Lung (tissue), 11 donors: ENCODE measurements at regions not wholly inside any gene's neighbourhood (a gene's known extent, or its start where the extent isn't known, plus 50 kb on each side); places are given as distances from the start of the nearest gene placed in this dataset.

ENCODE experiments used
- ATAC-seq: fragments of 200-7000 bp; cut with Tn5 transposase; one replicate; pipeline ENCODE4 v1.9.1; 2020; ENCODE audit warnings: moderate number of reproducible peaks; ENCODE audit not compliant: insufficient read depth, low FRiP score
- DNase-seq, 3 donors: peaks; one replicate each; pipeline ENCODE4 v3.0.0-alpha.2; 2013 to 2017
- H3K27ac ChIP-seq, 2 donors: one replicate each; pipeline ENCODE4 v1.5.1; 2013; ENCODE audit warnings: mild to moderate bottlenecking in 2 of 2, moderate library complexity in 2 of 2, control low read depth in 1 of 2, inconsistent platforms in 1 of 2, low read depth in 1 of 2, low read length in 1 of 2
- H3K27me3 ChIP-seq, 3 donors: one replicate each; pipeline ENCODE4 v1.5.1; 2013; ENCODE audit warnings: low read length in 2 of 3; ENCODE audit not compliant: control insufficient read depth in 3 of 3, insufficient read depth in 3 of 3
- H3K36me3 ChIP-seq, 4 donors: one replicate each; pipeline ENCODE4 v1.5.1; 2013; ENCODE audit warnings: low read length in 4 of 4, mild to moderate bottlenecking in 1 of 4, moderate library complexity in 1 of 4; ENCODE audit not compliant: control insufficient read depth in 4 of 4, insufficient read depth in 4 of 4
- H3K4me1 ChIP-seq, 5 donors: one replicate each; pipeline ENCODE4 v1.5.1; 2013; ENCODE audit warnings: low read length in 5 of 5, mild to moderate bottlenecking in 2 of 5, moderate library complexity in 1 of 5; ENCODE audit not compliant: control insufficient read depth in 5 of 5, insufficient read depth in 5 of 5
- H3K4me3 ChIP-seq: one replicate; pipeline ENCODE4 v1.5.1; 2013; ENCODE audit warnings: mild to moderate bottlenecking, control low read depth, moderate library complexity
- H3K9ac ChIP-seq, 2 donors: one replicate each; pipeline ENCODE4 v1.5.1; 2013; ENCODE audit warnings: low read length in 2 of 2, control low read depth in 1 of 2; ENCODE audit not compliant: insufficient read depth in 1 of 2
- H3K9me3 ChIP-seq, 4 donors: one replicate each; pipeline ENCODE4 v1.5.1; 2013; ENCODE audit warnings: low read length in 3 of 4, mild to moderate bottlenecking in 1 of 4, moderate library complexity in 1 of 4; ENCODE audit not compliant: control insufficient read depth in 4 of 4, insufficient read depth in 3 of 4
- WGBS, 2 donors: extraction: QIAGEN DNeasy Blood & Tissue Kit; methylation state at CpG; one replicate each; pipeline ENCODE4 v1.1.7; 2013; 5-methylcytosine and 5-hydroxymethylcytosine counted together
- TF ChIP-seq, protein P1 (sequence below): IDR thresholded peaks from 2 replicates; pipeline ENCODE4 v1.5.1; 2012; ENCODE audit warnings: mild to moderate bottlenecking; ENCODE audit errors: control extremely low read depth, extremely low read depth
- donor health status: control.
- donor health status: control.
- donor health status: Bipolar disorder and iron deficiency.
- donor health status: healthy.
- donor health status: DM: yes; HTN: yes; CAD: no.

DNA sequence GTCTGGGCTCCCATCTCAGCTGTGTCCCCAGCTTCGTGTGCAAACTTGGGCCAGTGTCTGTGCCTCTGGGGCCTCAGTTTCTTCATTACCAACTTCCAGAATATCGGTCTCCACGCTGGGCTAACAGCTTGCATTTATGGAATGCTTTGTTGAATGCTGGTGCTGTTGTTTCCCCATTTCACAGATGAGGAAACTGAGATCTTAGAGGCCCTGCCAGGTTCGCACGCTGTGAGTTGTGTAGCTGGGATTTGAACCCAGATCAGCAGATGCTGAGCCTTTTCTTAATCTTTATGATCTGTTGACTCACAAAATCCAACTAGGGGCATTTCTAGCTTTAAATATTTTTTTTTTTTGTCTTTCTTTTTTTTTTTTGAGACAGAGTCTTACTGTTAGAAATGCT is 101.5 kb upstream of the STX18 start:
- TF ChIP-seq, protein P1, sequence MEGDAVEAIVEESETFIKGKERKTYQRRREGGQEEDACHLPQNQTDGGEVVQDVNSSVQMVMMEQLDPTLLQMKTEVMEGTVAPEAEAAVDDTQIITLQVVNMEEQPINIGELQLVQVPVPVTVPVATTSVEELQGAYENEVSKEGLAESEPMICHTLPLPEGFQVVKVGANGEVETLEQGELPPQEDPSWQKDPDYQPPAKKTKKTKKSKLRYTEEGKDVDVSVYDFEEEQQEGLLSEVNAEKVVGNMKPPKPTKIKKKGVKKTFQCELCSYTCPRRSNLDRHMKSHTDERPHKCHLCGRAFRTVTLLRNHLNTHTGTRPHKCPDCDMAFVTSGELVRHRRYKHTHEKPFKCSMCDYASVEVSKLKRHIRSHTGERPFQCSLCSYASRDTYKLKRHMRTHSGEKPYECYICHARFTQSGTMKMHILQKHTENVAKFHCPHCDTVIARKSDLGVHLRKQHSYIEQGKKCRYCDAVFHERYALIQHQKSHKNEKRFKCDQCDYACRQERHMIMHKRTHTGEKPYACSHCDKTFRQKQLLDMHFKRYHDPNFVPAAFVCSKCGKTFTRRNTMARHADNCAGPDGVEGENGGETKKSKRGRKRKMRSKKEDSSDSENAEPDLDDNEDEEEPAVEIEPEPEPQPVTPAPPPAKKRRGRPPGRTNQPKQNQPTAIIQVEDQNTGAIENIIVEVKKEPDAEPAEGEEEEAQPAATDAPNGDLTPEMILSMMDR: no peak
- 96 to 97% methylated on average over 5 of the region's 5 CpGs for WGBS, 2 donors
- Histone ChIP-seq H3K4me1 (peaks cover 0 to 20% (median 0%) of the 10 kb centered on the region in 5 donors), H3K9ac (no peak overlapping the region), H3K9me3 (peaks cover 0 to 2% (median 0%) of the 10 kb centered on the region in 4 donors), H3K4me3 (no peak overlapping the region), H3K27me3 (no peaks in the 10 kb centered on the region), H3K36me3 (no peaks in the 10 kb centered on the region), H3K27ac (no peak overlapping the region)
- DNase-seq: no peak
- ATAC-seq: no peak

DNA sequence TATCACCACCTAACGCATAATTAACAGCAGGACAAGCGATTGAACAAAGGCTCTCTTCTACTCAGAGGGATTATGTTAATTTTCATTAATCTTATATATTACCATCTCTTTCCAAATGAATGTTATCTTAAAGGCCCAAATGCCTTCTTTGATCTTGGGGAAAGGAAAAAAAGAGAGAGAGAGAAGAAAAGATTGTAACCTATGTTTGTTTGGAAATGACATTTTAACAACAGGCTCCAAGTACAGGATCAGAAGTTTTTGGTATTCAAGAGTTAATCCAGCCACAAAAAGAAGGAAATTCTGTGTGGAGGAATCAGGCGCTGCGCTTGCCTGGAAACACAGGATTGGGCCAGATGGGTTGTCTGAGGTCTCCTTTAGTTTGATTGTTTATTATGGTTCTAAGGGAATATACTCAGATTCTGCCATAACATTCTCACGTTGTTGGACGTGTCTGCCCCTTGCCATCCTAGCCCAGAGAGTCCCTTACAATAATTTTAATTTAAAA is 100.7 kb upstream of the STX18 start:
- DNase-seq (peak in 2 of 3 donors; percentile 22 to 30), ATAC-seq (no peak)
- no peak overlapping the region for H3K9ac ChIP-seq
- no peak overlapping the region for H3K4me3 ChIP-seq
- peaks cover 0 to 2% (median 0%) of the 10 kb centered on the region in 4 donors for H3K9me3 ChIP-seq
- WGBS, 2 donors: 85 to 90% methylated on average over 6 of the region's 6 CpGs
- no peak overlapping the region for H3K27ac ChIP-seq
- peaks cover 0 to 20% (median 0%) of the 10 kb centered on the region in 5 donors for H3K4me1 ChIP-seq
- H3K27me3 ChIP-seq: no peaks in the 10 kb centered on the region
- H3K36me3 ChIP-seq: no peaks in the 10 kb centered on the region
- TF ChIP-seq, protein P1: no peak

DNA sequence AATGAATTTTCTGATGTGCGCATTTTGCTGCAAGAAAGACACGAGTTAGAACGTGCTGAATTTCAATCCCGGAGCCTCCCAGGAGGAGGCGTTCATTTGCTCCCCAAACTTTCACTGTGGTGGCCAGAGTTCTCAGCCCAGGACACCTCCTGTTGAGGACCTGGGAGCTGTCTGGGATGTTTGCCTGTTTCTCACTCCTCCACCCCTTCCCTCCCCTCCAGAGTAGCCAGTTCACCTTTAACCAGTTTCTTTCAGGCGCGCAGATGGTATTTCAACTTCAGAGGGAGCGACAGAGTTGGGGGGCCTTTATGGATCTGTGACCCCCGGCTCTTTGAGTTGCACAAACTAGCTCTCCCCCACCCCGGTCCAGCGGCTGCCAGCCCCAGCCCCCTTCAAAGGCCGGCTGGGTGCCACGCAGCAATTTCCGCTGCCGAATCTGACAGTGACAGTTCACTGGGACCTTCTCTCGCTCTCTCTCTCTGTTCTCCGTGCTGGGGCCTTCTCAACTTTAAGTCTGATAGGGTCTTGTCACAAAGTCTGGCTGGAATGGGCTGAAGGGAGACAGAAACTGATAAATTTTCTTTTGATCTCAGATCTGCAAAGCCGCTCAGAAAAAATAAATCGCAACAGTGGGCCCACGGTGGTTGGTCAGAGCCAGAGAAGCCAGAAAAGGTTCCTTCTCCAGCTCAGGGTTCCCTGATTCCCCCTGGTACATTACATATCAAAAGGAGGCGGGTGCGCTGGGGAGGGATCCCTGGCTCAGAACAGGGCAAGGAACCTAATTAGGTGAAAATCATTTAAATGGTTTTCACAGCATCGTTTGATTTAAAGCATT is 100.0 kb upstream of the STX18 start:
- DNase-seq (peak in 2 of 3 donors; percentile 33 to 40), ATAC-seq (no peak)
- no peaks in the 10 kb centered on the region for H3K9me3 ChIP-seq
- 75 to 82% methylated on average over 23 of the region's 23 CpGs for WGBS, 2 donors
- no peak overlapping the region for H3K9ac ChIP-seq
- H3K4me1 ChIP-seq: peaks cover 0 to 20% (median 0%) of the 10 kb centered on the region in 5 donors
- TF ChIP-seq, protein P1: no peak
- H3K27me3 ChIP-seq: no peaks in the 10 kb centered on the region
- no peak overlapping the region for H3K27ac ChIP-seq
- no peak overlapping the region for H3K4me3 ChIP-seq
- no peaks in the 10 kb centered on the region for H3K36me3 ChIP-seq
